NB4 (cell line): ENCODE measurements at regions not wholly inside any gene's neighbourhood (a gene's known extent, or its start where the extent isn't known, plus 50 kb on each side); places are given as distances from the start of the nearest gene placed in this dataset.

Source experiments
- CTCF ChIP-seq: IDR thresholded peaks from one replicate; pipeline ENCODE4 v1.5.1; 2012; ENCODE audit warnings: low read depth, low read length
- POLR2A ChIP-seq: IDR thresholded peaks from 2 replicates; pipeline ENCODE4 v1.6.1; 2011; ENCODE audit warnings: mild to moderate bottlenecking; ENCODE audit not compliant: insufficient read length; ENCODE audit errors: extremely low read depth

DNA sequence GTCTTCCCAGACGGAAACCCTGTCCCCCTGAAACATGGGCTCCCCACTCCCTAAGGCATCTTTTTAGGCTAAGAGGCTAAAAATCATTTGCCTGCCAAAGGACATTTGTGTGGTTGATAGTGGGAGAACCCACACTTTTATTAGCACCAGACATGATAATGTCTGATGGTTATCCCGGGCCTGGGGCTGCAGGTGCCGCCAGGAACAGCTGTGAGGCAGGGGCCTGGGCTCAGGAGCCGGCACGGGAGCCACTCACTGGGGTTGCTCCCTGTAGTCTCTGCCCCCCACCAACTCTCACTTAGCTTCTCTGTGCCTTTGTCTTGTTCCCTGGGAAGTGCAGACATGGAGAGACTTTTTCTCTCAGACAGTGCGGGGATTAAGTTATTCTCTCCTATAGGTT, 193.6 kb downstream of the GLRX3 start:
- TF ChIP-seq CTCF (no peak), POLR2A (no peak)
